HEK293 (cell line): ENCODE measurements at regions not wholly inside any gene's neighbourhood (a gene's known extent, or its start where the extent isn't known, plus 50 kb on each side); places are given as distances from the start of the nearest gene placed in this dataset.

Source experiments
- CTCF ChIP-seq: fragments of 450-650 bp; formaldehyde crosslinking; IDR thresholded peaks from 2 replicates; pipeline ENCODE4 v1.5.1; 2016; ENCODE audit warnings: missing biosample characterization, missing genetic modification characterization
- HOXA7 ChIP-seq: sonication (generic); formaldehyde crosslinking; IDR thresholded peaks from 2 replicates; pipeline ENCODE4 v1.8.1; 2022; ENCODE audit warnings: missing genetic modification reagents, borderline replicate concordance
- MEIS1 ChIP-seq: sonication (generic); formaldehyde crosslinking; IDR thresholded peaks from 2 replicates; pipeline ENCODE4 v1.8.1; 2022; ENCODE audit warnings: missing genetic modification reagents, mild to moderate bottlenecking, borderline replicate concordance

GRCh38 chr2:240289701-240290431, 145.6 kb upstream of the GPC1 start:
- TF ChIP-seq HOXA7 (no peak), CTCF (no peak), MEIS1 (CRISPR knock-in tag) (no peak)
